ENCODE measurements at regions not wholly inside any gene's neighbourhood (a gene's known extent, or its start where the extent isn't known, plus 50 kb on each side); places are given as distances from the start of the nearest gene placed in this dataset.

DNA sequence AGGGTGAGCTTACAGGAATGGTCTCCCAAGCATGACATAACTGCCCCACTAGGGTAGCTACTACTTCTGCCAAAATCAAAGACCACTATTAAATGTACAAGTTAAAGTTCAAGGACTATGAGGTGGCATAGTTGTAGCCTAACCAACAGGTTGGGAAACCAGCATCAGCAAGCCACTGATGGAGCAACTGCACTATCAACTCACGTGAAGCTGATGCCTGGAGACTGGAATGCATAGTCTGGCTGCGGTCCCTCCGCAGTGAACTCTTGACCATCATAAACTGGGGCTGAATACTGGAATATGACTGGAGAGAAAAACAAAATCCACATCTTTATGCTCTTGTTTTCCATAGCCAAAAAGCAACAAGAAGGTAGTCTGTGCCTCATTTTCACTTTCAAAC, 541.4 kb downstream of the DNAJB9 start:
- H3K9me3 ChIP-seq (ENCODE audit: low read length): 0 out of 2 replicates have a peak, but pooled peaks cover 5% of the 10 kb centered on the region
- intact Hi-C loops (cut with micrococcal nuclease): no loop called here
- ChIA-PET CTCF (no interaction called here), POLR2A (ENCODE audit: unreplicated experiment) (no interaction called here)
- no peak overlapping the region for H3K27ac ChIP-seq (ENCODE audit: low read length)
- H3K9ac ChIP-seq (ENCODE audit: low read length): no peak overlapping the region
- H4K20me1 ChIP-seq (ENCODE audit: low read length): no peaks in the 10 kb centered on the region
- H3K4me3 ChIP-seq (ENCODE audit: low read length): no peak overlapping the region
- H3K4me1 ChIP-seq (ENCODE audit: insufficient read depth, low read length): no peaks in the 10 kb centered on the region
- no peaks in the 10 kb centered on the region for H3K36me3 ChIP-seq (ENCODE audit: low read depth, low read length)
- no peak overlapping the region for H3K4me2 ChIP-seq (ENCODE audit: low read length)
- no peak for ATAC-seq
- H3K9me2 ChIP-seq (replicated peaks; ENCODE audit: low read length): no peaks in the 10 kb centered on the region
- no TSS peak for BruUV-seq (replicated peaks)
- H3F3A ChIP-seq (ENCODE audit: low read length, unreplicated experiment): no peaks in the 10 kb centered on the region
- no peaks in the 10 kb centered on the region for H3K27me3 ChIP-seq (ENCODE audit: low read length)
- no peak overlapping the region for H2AFZ ChIP-seq (ENCODE audit: low read length)
- DNase-seq: no peak
- TF ChIP-seq EZH2phosphoT487 (IDR thresholded peaks at IDR 0.05; ENCODE audit: borderline replicate concordance, low read length) (no peak), EZH2 (IDR thresholded peaks at IDR 0.05; ENCODE audit: low read length, unreplicated experiment) (no peak)
- TF ChIP-seq, protein P1, sequence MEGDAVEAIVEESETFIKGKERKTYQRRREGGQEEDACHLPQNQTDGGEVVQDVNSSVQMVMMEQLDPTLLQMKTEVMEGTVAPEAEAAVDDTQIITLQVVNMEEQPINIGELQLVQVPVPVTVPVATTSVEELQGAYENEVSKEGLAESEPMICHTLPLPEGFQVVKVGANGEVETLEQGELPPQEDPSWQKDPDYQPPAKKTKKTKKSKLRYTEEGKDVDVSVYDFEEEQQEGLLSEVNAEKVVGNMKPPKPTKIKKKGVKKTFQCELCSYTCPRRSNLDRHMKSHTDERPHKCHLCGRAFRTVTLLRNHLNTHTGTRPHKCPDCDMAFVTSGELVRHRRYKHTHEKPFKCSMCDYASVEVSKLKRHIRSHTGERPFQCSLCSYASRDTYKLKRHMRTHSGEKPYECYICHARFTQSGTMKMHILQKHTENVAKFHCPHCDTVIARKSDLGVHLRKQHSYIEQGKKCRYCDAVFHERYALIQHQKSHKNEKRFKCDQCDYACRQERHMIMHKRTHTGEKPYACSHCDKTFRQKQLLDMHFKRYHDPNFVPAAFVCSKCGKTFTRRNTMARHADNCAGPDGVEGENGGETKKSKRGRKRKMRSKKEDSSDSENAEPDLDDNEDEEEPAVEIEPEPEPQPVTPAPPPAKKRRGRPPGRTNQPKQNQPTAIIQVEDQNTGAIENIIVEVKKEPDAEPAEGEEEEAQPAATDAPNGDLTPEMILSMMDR (conservative IDR thresholded peaks at IDR 0.05; ENCODE audit: low read depth, low read length): no peak
- no peaks in the 10 kb centered on the region for H3K79me2 ChIP-seq (ENCODE audit: low read length)

DNA sequence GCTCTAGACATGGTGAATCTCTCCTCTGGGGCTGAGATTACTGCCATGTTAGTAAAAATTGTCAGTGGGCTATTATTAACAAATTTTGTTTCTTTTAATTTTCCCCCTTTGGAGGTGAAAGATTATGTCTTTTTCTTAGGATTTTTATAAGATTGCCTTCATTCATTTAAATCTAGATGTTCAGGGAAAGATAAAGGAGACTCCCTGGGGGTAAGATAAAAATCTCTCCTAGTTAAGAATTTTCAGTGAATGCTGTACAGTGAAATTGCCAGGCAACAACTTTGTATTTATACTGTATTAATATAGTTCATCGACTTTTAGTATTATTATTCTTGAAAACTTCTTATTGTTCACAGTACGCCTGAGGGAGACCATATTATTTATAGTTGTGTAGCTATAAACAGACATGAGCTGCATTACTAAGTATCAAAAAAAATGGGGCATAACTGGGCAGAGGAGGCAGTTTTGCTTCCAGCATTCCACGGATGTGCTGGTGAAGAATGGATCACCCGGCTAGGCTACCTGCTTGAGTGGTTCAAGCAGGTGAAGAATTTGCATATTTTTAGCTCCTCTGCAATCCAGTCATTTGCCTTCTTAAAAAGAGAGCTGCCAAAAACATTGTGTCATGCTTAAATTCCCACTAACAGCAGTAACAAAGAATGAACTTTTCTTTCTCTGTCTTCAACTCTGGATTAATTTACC, 552.1 kb downstream of the DNAJB9 start:
- no peak for DNase-seq
- H2AFZ ChIP-seq (ENCODE audit: low read length): no peak overlapping the region
- H3K79me2 ChIP-seq (ENCODE audit: low read length): no peaks in the 10 kb centered on the region
- ATAC-seq: no peak
- H3K4me3 ChIP-seq (ENCODE audit: low read length): no peak overlapping the region
- no peaks in the 10 kb centered on the region for H3K27me3 ChIP-seq (ENCODE audit: low read length)
- POLR2A ChIA-PET (ENCODE audit: unreplicated experiment): no interaction called here
- no peaks in the 10 kb centered on the region for H3K4me1 ChIP-seq (ENCODE audit: insufficient read depth, low read length)
- no peak overlapping the region for H3K4me2 ChIP-seq (ENCODE audit: low read length)
- H3K36me3 ChIP-seq (ENCODE audit: low read depth, low read length): no peaks in the 10 kb centered on the region
- TF ChIP-seq, protein P1 (conservative IDR thresholded peaks at IDR 0.05; ENCODE audit: low read depth, low read length): no peak
- TF ChIP-seq EZH2phosphoT487 (IDR thresholded peaks at IDR 0.05; ENCODE audit: borderline replicate concordance, low read length) (no peak), EZH2 (IDR thresholded peaks at IDR 0.05; ENCODE audit: low read length, unreplicated experiment) (no peak)
- CTCF ChIA-PET: no interaction called here
- H3K27ac ChIP-seq (ENCODE audit: low read length): no peak overlapping the region
- H3K9me3 ChIP-seq (ENCODE audit: low read length): 0 out of 2 replicates have a peak, but pooled peaks cover 4% of the 10 kb centered on the region
- intact Hi-C loops (cut with micrococcal nuclease): no loop called here
- no peaks in the 10 kb centered on the region for H4K20me1 ChIP-seq (ENCODE audit: low read length)
- BruUV-seq (replicated peaks): no TSS peak
- no peak overlapping the region for H3K9ac ChIP-seq (ENCODE audit: low read length)
- no peaks in the 10 kb centered on the region for H3K9me2 ChIP-seq (replicated peaks; ENCODE audit: low read length)
- no peaks in the 10 kb centered on the region for H3F3A ChIP-seq (ENCODE audit: low read length, unreplicated experiment)

DNA sequence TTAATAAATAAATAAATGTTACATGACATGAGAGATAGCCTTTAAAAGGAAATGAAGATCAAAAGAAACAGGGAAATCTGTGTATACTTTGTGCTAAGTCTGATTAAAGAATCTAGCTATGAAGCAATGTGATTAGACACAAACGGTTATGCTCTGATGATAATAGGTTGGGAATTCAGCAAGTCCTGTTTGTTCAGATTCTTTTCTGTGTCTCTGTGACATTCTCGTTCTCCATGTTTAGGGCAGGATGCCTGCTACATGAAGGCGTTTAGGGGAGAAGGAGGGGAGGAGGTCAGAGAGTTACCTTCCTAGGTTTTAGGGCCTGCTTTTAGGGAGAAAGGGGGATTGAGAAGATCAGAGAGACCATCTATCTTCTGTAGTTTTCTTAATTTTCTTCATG, 555.3 kb downstream of the DNAJB9 start:
- Histone ChIP-seq H3K4me3 (ENCODE audit: low read length) (no peak overlapping the region), H3K9ac (ENCODE audit: low read length) (no peak overlapping the region), H3K4me1 (ENCODE audit: insufficient read depth, low read length) (no peaks in the 10 kb centered on the region), H3K9me2 (replicated peaks; ENCODE audit: low read length) (no peaks in the 10 kb centered on the region), H3K27ac (ENCODE audit: low read length) (no peak overlapping the region), H4K20me1 (ENCODE audit: low read length) (no peaks in the 10 kb centered on the region), H3K36me3 (ENCODE audit: low read depth, low read length) (no peaks in the 10 kb centered on the region), H3K79me2 (ENCODE audit: low read length) (no peaks in the 10 kb centered on the region), H2AFZ (ENCODE audit: low read length) (no peak overlapping the region), H3K27me3 (ENCODE audit: low read length) (no peaks in the 10 kb centered on the region), H3K4me2 (ENCODE audit: low read length) (no peak overlapping the region), H3F3A (ENCODE audit: low read length, unreplicated experiment) (no peaks in the 10 kb centered on the region), H3K9me3 (ENCODE audit: low read length) (no peaks in the 10 kb centered on the region)
- ChIA-PET CTCF (no interaction called here), POLR2A (ENCODE audit: unreplicated experiment) (no interaction called here)
- intact Hi-C loops (cut with micrococcal nuclease): no loop called here
- TF ChIP-seq EZH2phosphoT487 (IDR thresholded peaks at IDR 0.05; ENCODE audit: borderline replicate concordance, low read length): no peak
- no peak for TF ChIP-seq EZH2 (IDR thresholded peaks at IDR 0.05; ENCODE audit: low read length, unreplicated experiment)
- TF ChIP-seq, protein P1 (conservative IDR thresholded peaks at IDR 0.05; ENCODE audit: low read depth, low read length): no peak
- DNase-seq: no peak
- no TSS peak for BruUV-seq (replicated peaks)
- no peak for ATAC-seq

Data from PC-3 (cell line).